ENCODE measurements at regions not wholly inside any gene's neighbourhood (a gene's known extent, or its start where the extent isn't known, plus 50 kb on each side); places are given as distances from the start of the nearest gene placed in this dataset.

GRCh38 chr5:115354246-115354645, 57.8 kb upstream of the CCDC112 start:
- H3K4ac ChIP-seq (ENCODE audit: low read depth, low read length) = no peak overlapping the region
- no peak overlapping the region for H4K91ac ChIP-seq (ENCODE audit: insufficient read length, low read depth, low read length)
- Mint-ChIP-seq H3K4me1 (peaks cover 18 to 22% of the 10 kb centered on the region in 2 experiments), H3K36me3 (ENCODE audit: insufficient read depth in 1 of 3, low read depth in 3 of 3) (peaks cover 4 to 12% (median 4%) of the 10 kb centered on the region in 3 experiments; a peak in 5 of 7 replicates), H3K4me3 (no peak overlapping the region), H3K27me3 (ENCODE audit: low read depth) (no peaks in the 10 kb centered on the region), H3K27ac (peak overlapping the region in 1 of 3 experiments; percentile 75; a peak in 1 of 7 replicates), H3K9me3 (peaks cover 4 to 10% of the 10 kb centered on the region in 2 experiments; a peak in 4 of 5 replicates)
- no peak overlapping the region for H3K14ac ChIP-seq (ENCODE audit: insufficient read depth, low read length)
- no peak overlapping the region for H3K18ac ChIP-seq (ENCODE audit: insufficient read length, low read depth, low read length)
- TF ChIP-seq, protein P1, sequence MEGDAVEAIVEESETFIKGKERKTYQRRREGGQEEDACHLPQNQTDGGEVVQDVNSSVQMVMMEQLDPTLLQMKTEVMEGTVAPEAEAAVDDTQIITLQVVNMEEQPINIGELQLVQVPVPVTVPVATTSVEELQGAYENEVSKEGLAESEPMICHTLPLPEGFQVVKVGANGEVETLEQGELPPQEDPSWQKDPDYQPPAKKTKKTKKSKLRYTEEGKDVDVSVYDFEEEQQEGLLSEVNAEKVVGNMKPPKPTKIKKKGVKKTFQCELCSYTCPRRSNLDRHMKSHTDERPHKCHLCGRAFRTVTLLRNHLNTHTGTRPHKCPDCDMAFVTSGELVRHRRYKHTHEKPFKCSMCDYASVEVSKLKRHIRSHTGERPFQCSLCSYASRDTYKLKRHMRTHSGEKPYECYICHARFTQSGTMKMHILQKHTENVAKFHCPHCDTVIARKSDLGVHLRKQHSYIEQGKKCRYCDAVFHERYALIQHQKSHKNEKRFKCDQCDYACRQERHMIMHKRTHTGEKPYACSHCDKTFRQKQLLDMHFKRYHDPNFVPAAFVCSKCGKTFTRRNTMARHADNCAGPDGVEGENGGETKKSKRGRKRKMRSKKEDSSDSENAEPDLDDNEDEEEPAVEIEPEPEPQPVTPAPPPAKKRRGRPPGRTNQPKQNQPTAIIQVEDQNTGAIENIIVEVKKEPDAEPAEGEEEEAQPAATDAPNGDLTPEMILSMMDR (conservative IDR thresholded peaks at IDR 0.05) = no peak
- H3K79me1 ChIP-seq (ENCODE audit: insufficient read depth, low read depth, low read length, poor library complexity, severe bottlenecking) = no peaks in the 10 kb centered on the region
- H2BK15ac ChIP-seq (ENCODE audit: low read depth, low read length) = no peak overlapping the region
- H3K9me3 ChIP-seq (ENCODE audit: control insufficient read depth, low read depth, low read length) = no peaks in the 10 kb centered on the region
- H3K23ac ChIP-seq (ENCODE audit: insufficient read length, low read depth, low read length) = no peak overlapping the region
- H3K79me2 ChIP-seq (ENCODE audit: insufficient read depth, low read length) = no peaks in the 10 kb centered on the region
- no peaks in the 10 kb centered on the region for H3K23me2 ChIP-seq (ENCODE audit: insufficient read length, low read depth, low read length, poor library complexity, severe bottlenecking)
- no peak overlapping the region for H2BK20ac ChIP-seq (ENCODE audit: low read depth, low read length, poor library complexity, severe bottlenecking)
- no peak overlapping the region for H2BK120ac ChIP-seq (ENCODE audit: low read depth, low read length, poor library complexity, severe bottlenecking)
- no peak overlapping the region for H3K4me2 ChIP-seq (ENCODE audit: insufficient read depth, insufficient read length, low read length)
- no peak for DNase-seq
- no CpG with 5 or more reads among the region's 5 CpGs for WGBS (ENCODE audit: extremely low coverage, insufficient read length, low lambda C conversion rate)
- H4K20me1 ChIP-seq (ENCODE audit: control insufficient read depth, insufficient read depth, insufficient read length) = no peaks in the 10 kb centered on the region
- H3K9ac ChIP-seq (ENCODE audit: extremely low read depth, insufficient read length, low read length) = no peak overlapping the region
- no peak overlapping the region for H2AFZ ChIP-seq (ENCODE audit: low read length)
- H3K4me1 ChIP-seq (ENCODE audit: insufficient read depth, low read length) = no peaks in the 10 kb centered on the region; the same call in 1 of the 2 replicates
- H3T11ph ChIP-seq (ENCODE audit: low read length) = no peak overlapping the region
- H3K56ac ChIP-seq (ENCODE audit: insufficient read length, low read depth, low read length) = no peak overlapping the region
- no peak overlapping the region for H2AK5ac ChIP-seq (ENCODE audit: insufficient read length, low read length)
- no peak overlapping the region for H3K27ac ChIP-seq (ENCODE audit: insufficient read length, low read depth, low read length)
- no peaks in the 10 kb centered on the region for H3K27me3 ChIP-seq (ENCODE audit: insufficient read depth, low read length)
- no peak overlapping the region for H4K8ac ChIP-seq (replicated peaks; ENCODE audit: insufficient read length, low read depth, low read length)
- no peak overlapping the region for H4K5ac ChIP-seq (ENCODE audit: insufficient read length, low read depth, low read length)
- H2BK12ac ChIP-seq (ENCODE audit: insufficient read length, low read depth, low read length) = no peak overlapping the region
- H2BK5ac ChIP-seq (ENCODE audit: insufficient read length, low read length) = no peak overlapping the region
